Liver (tissue), 3 donors: ENCODE measurements at regions not wholly inside any gene's neighbourhood (a gene's known extent, or its start where the extent isn't known, plus 50 kb on each side); places are given as distances from the start of the nearest gene placed in this dataset.

ENCODE experiments used
- CTCF ChIP-seq: fragments of 150-350 bp; IDR thresholded peaks from 2 replicates; pipeline ENCODE4 v1.5.1; 2017; ENCODE audit warnings: improper control_type of control experiment, low read depth, low read length; ENCODE audit not compliant: missing input control
- EGR1 ChIP-seq, 2 donors: IDR thresholded peaks; 2 replicates each; pipeline ENCODE4 v1.6.1; 2016 to 2018; ENCODE audit warnings: antibody characterized with exemption in 2 of 2, low read depth in 2 of 2
- HNF4A ChIP-seq, 2 donors: conservative IDR thresholded peaks; 2 replicates each; pipeline ENCODE4 v1.6.1; 2016; ENCODE audit warnings: antibody characterized with exemption in 2 of 2, mild to moderate bottlenecking in 2 of 2
- MAX ChIP-seq: IDR thresholded peaks from 2 replicates; pipeline ENCODE4 v1.6.1; 2016; ENCODE audit warnings: antibody characterized with exemption
- RAD21 ChIP-seq, 2 donors: IDR thresholded peaks; 2 replicates each; pipeline ENCODE4 v1.6.1; 2016; ENCODE audit warnings: antibody characterized with exemption in 2 of 2, mild to moderate bottlenecking in 2 of 2
- RXRA ChIP-seq, 2 donors: IDR thresholded peaks; 2 replicates each; pipeline ENCODE4 v1.6.1; 2017 to 2018; ENCODE audit warnings: antibody characterized with exemption in 2 of 2, mild to moderate bottlenecking in 1 of 2
- YY1 ChIP-seq: IDR thresholded peaks from 2 replicates; pipeline ENCODE4 v1.6.1; 2016; ENCODE audit warnings: antibody characterized with exemption, mild to moderate bottlenecking
- donor health status: healthy.
- donor health status: healthy.

GRCh38 chrX:99572711-99573110, 837.4 kb downstream of the PCDH19 start:
- TF ChIP-seq HNF4A (conservative IDR thresholded peaks at IDR 0.05) (no peak), CTCF (no peak), RXRA (IDR thresholded peaks at IDR 0.05) (no peak), MAX (no peak), EGR1 (IDR thresholded peaks at IDR 0.05; ENCODE audit: low read depth in 2 of 2) (no peak), YY1 (no peak), RAD21 (IDR thresholded peaks at IDR 0.05) (no peak)
